Gastrocnemius medialis (tissue), 4 donors: ENCODE measurements at regions not wholly inside any gene's neighbourhood (a gene's known extent, or its start where the extent isn't known, plus 50 kb on each side); places are given as distances from the start of the nearest gene placed in this dataset.

Source experiments
- ATAC-seq, 2 donors: fragments of 150-250 bp; one replicate each; pipeline ENCODE4 v1.9.1; 2016
- DNase-seq, 2 donors: peaks; one replicate each; pipeline ENCODE4 v3.0.0-alpha.2; 2019
- H3K27ac ChIP-seq, 4 donors: fragments of 200-600 bp; sonication (generic); 1 replicate in 1 of 4; 2 replicates in 3 of 4; pipeline ENCODE4 v1.5.1; 2016 to 2018; ENCODE audit warnings: mild to moderate bottlenecking in 2 of 4, moderate library complexity in 1 of 4
- H3K27me3 ChIP-seq, 3 donors: fragments of 200-600 bp; sonication (generic) in 2 of 3; 1 replicate in 1 of 3; 2 replicates in 2 of 3; pipeline versions ENCODE4 v1.5.1 to v1.6.0; 2016 to 2019; ENCODE audit warnings: mild to moderate bottlenecking in 1 of 3, moderate library complexity in 1 of 3
- H3K36me3 ChIP-seq, 2 donors: fragments of 200-600 bp; sonication (generic) in 1 of 2; one replicate each; pipeline ENCODE4 v1.5.1; 2017 to 2018
- H3K4me1 ChIP-seq, 2 donors: fragments of 200-600 bp; sonication (generic) in 1 of 2; one replicate each; pipeline ENCODE4 v1.5.1; 2016 to 2017; ENCODE audit warnings: mild to moderate bottlenecking in 2 of 2
- H3K4me3 ChIP-seq, 4 donors: fragments of 200-600 bp; sonication (generic) in 3 of 4; 1 replicate in 1 of 4; 2 replicates in 3 of 4; pipeline ENCODE4 v1.5.1; 2016 to 2019; ENCODE audit warnings: mild to moderate bottlenecking in 2 of 4
- H3K9me3 ChIP-seq, 3 donors: fragments of 200-600 bp; sonication (generic) in 2 of 3; 1 replicate in 1 of 3; 2 replicates in 2 of 3; pipeline ENCODE4 v1.5.1; 2016 to 2019
- POLR2A ChIP-seq, 2 donors: fragments of 450-650 bp; IDR thresholded peaks; one replicate each; pipeline ENCODE4 v1.6.1; 2017; ENCODE audit warnings: antibody characterized with exemption in 2 of 2, mild to moderate bottlenecking in 2 of 2, moderate library complexity in 2 of 2
- in situ Hi-C, 4 donors: fragments of 200-750 bp; cut with MboI; loops; one replicate each; pipeline versions ENCODE4 v1.15.0 to v1.8.0; 2017; ENCODE audit warnings: low sequenced_read_pairs in 4 of 4
- intact Hi-C: fragments of 100-400 bp; cut with DNase I; formaldehyde crosslinking; loops from one replicate; pipeline ENCODE4 v1.15.1; 2023; ENCODE audit warnings: low total_unique reads
- TF ChIP-seq, protein P1 (sequence below), 5 experiments: fragments of 450-650 bp in 3 of 5; fragments of 200-600 bp in 2 of 5; sonication (generic) in 2 of 5; IDR thresholded peaks in 4 of 5; conservative IDR thresholded peaks in 1 of 5; 1 replicate in 4 of 5; 2 replicates in 1 of 5; pipeline ENCODE4 v1.5.1; 2016 to 2019; ENCODE audit warnings: antibody characterized with exemption in 5 of 5, mild to moderate bottlenecking in 3 of 5, moderate library complexity in 3 of 5

DNA sequence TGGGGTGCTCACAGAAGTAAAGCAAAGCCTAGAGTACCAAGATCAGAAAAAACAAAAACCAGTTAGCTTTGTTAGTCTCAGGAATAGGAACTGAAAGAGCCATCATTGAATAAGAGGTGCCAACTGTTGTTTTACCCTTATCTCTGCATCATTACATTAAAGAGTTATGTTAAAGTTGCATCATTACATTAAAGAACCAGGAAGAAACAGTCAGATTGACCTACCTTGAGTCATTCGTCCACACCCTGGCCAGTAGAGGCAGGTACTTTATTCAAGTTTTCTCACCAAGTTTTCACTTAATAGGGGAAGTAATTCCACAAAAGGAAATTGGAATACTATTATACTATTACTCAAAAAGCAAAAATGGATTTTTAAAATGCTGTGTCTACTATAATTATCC, 121.7 kb upstream of the CNOT2 start:
- intact Hi-C loops (no loop called here), in situ Hi-C loops (no loop called here)
- H3K36me3 ChIP-seq = no peaks in the 10 kb centered on the region
- no peak for DNase-seq
- no peaks in the 10 kb centered on the region for H3K4me1 ChIP-seq
- ATAC-seq = no peak
- no peaks in the 10 kb centered on the region for H3K9me3 ChIP-seq
- no peaks in the 10 kb centered on the region for H3K27me3 ChIP-seq
- no peak overlapping the region for H3K4me3 ChIP-seq
- no peak overlapping the region for H3K27ac ChIP-seq
- no peak for TF ChIP-seq POLR2A (IDR thresholded peaks at IDR 0.05)
- TF ChIP-seq, protein P1, sequence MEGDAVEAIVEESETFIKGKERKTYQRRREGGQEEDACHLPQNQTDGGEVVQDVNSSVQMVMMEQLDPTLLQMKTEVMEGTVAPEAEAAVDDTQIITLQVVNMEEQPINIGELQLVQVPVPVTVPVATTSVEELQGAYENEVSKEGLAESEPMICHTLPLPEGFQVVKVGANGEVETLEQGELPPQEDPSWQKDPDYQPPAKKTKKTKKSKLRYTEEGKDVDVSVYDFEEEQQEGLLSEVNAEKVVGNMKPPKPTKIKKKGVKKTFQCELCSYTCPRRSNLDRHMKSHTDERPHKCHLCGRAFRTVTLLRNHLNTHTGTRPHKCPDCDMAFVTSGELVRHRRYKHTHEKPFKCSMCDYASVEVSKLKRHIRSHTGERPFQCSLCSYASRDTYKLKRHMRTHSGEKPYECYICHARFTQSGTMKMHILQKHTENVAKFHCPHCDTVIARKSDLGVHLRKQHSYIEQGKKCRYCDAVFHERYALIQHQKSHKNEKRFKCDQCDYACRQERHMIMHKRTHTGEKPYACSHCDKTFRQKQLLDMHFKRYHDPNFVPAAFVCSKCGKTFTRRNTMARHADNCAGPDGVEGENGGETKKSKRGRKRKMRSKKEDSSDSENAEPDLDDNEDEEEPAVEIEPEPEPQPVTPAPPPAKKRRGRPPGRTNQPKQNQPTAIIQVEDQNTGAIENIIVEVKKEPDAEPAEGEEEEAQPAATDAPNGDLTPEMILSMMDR (IDR thresholded peaks at IDR 0.05 in 4 of 5, conservative IDR thresholded peaks at IDR 0.05 in 1 of 5) = no peak

- no peaks in the 10 kb centered on the region for H3K4me1 ChIP-seq
- in situ Hi-C loops (no loop called here), intact Hi-C loops (no loop called here)
- H3K27ac ChIP-seq = no peak overlapping the region
- H3K9me3 ChIP-seq = no peaks in the 10 kb centered on the region
- DNase-seq (no peak), ATAC-seq (no peak)
- no peaks in the 10 kb centered on the region for H3K27me3 ChIP-seq
- H3K4me3 ChIP-seq = no peak overlapping the region
- no peaks in the 10 kb centered on the region for H3K36me3 ChIP-seq
- no peak for TF ChIP-seq POLR2A (IDR thresholded peaks at IDR 0.05)
- TF ChIP-seq, protein P1 (IDR thresholded peaks at IDR 0.05 in 4 of 5, conservative IDR thresholded peaks at IDR 0.05 in 1 of 5) = no peak
These were observed 120.4 kb upstream of the CNOT2 start for GRCh38 chr12:70122804-70123203.

- TF ChIP-seq, protein P1 (IDR thresholded peaks at IDR 0.05 in 4 of 5, conservative IDR thresholded peaks at IDR 0.05 in 1 of 5) = no peak
- TF ChIP-seq POLR2A (IDR thresholded peaks at IDR 0.05) = no peak
- Histone ChIP-seq H3K4me1 (no peaks in the 10 kb centered on the region), H3K36me3 (no peaks in the 10 kb centered on the region), H3K9me3 (no peaks in the 10 kb centered on the region), H3K27ac (no peak overlapping the region), H3K27me3 (no peaks in the 10 kb centered on the region), H3K4me3 (no peak overlapping the region)
- ATAC-seq (no peak), DNase-seq (no peak)
- intact Hi-C loops (no loop called here), in situ Hi-C loops (no loop called here)
These were observed 94.2 kb upstream of the CNOT2 start for GRCh38 chr12:70149013-70149412.

DNA sequence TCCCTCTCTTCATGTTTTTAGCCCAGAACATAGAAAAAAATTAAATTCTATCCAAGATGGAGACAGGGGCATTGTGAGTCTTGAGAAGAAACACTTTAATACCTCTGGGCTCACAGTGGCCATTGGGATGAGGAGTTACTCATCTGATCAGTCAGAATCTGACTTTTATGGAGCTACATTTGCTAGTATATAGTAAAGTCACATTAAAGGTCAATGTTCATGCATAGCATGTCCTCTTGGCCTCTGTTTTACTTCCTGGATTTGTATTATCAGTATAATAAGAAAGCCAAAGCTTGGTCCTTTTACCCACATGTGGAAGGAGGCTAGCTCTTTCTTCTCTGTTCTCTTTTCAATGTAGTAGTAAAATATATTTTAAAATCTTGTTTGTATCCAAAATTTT, 93.6 kb upstream of the CNOT2 start:
- Histone ChIP-seq H3K27me3 (no peaks in the 10 kb centered on the region), H3K9me3 (no peaks in the 10 kb centered on the region), H3K4me3 (no peak overlapping the region), H3K27ac (no peak overlapping the region), H3K4me1 (no peaks in the 10 kb centered on the region), H3K36me3 (no peaks in the 10 kb centered on the region)
- in situ Hi-C loops (no loop called here), intact Hi-C loops (no loop called here)
- ATAC-seq = no peak
- no peak for DNase-seq
- no peak for TF ChIP-seq POLR2A (IDR thresholded peaks at IDR 0.05)
- TF ChIP-seq, protein P1 (IDR thresholded peaks at IDR 0.05 in 4 of 5, conservative IDR thresholded peaks at IDR 0.05 in 1 of 5) = no peak

- no peak for ATAC-seq
- in situ Hi-C loops (no loop called here), intact Hi-C loops (no loop called here)
These were observed 93.0 kb upstream of the CNOT2 start for GRCh38 chr12:70150230-70150629.

More at GRCh38 chr12:70150230-70150629, 93.0 kb upstream of the CNOT2 start:
- Histone ChIP-seq H3K4me1 (no peaks in the 10 kb centered on the region), H3K4me3 (no peak overlapping the region), H3K36me3 (no peaks in the 10 kb centered on the region), H3K9me3 (no peaks in the 10 kb centered on the region), H3K27ac (no peak overlapping the region), H3K27me3 (no peaks in the 10 kb centered on the region)
- DNase-seq = no peak
- no peak for TF ChIP-seq POLR2A (IDR thresholded peaks at IDR 0.05)
